HG03558 (cell line): ENCODE measurements at regions not wholly inside any gene's neighbourhood (a gene's known extent, or its start where the extent isn't known, plus 50 kb on each side); places are given as distances from the start of the nearest gene placed in this dataset.

ENCODE experiments used
- ATAC-seq: cut with Tn5 transposase; IDR thresholded peaks from one replicate; pipeline ENCODE4 v1.9.1; 2021; ENCODE audit warnings: moderate number of reproducible peaks; ENCODE audit not compliant: unreplicated experiment; ENCODE audit errors: extremely low read depth

- ATAC-seq: no peak
Measured at GRCh38 chr10:90424730-90425129, 433.1 kb downstream of the HTR7 start.

DNA sequence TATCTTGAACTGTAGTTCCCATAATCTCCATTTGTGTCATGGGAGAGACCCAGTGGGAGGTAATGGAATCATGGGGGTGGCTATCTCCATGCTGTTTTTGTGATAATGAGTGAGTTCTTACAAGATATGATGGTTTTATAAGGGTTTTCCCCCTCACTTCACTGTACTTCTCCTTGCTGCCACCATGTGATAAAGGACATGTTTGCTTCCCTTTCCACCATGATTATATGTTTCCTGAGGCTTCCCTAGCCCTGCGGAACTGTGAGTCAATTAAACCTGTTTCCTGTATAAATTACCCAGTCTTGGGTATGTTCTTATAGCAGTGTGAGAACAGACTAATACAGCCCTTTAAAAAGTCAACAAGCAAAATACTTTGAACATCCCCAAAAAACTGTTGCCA, 427.7 kb downstream of the HTR7 start:
- ATAC-seq: no peak

DNA sequence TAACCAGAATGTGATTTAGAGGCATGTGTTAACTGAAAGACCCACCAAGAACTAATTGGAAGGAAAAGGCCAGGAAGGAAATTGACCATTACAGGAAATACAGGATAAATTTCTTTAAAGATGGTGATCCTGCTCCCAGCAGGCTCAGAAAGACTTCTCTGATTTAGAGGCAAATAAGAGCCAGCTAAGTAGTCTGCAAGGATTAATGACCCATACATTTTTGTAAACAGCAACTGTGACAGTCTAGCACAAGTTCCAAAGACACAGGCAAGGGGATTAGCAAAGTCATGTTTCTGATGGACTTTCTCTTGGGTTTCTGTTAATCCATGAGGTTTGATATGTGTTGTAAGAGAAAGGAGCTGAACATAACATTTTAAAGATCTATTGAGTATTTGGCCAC, 425.0 kb downstream of the HTR7 start:
- no peak for ATAC-seq

- ATAC-seq: no peak
Measured at GRCh38 chr10:90435296-90435695, 422.5 kb downstream of the HTR7 start.

DNA sequence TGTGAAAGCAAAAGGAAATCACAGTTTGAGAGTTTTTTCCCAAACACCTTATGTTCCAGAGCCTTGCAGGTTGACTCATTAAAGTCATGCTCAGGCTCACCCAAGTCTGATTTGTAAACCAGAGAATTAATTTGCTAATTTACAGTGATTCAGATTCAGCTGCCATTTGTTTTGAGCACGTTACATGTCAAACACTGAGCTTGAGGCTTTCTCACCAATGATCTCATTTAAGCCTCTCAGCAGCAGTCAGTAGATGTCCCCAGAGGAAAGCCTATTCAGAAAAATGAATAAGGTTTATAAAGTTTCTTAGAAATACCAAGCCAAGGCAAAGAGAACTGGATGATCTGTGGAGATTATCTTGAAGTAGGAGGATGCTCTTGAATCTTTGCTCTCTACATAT, 420.4 kb downstream of the HTR7 start:
- ATAC-seq: no peak

DNA sequence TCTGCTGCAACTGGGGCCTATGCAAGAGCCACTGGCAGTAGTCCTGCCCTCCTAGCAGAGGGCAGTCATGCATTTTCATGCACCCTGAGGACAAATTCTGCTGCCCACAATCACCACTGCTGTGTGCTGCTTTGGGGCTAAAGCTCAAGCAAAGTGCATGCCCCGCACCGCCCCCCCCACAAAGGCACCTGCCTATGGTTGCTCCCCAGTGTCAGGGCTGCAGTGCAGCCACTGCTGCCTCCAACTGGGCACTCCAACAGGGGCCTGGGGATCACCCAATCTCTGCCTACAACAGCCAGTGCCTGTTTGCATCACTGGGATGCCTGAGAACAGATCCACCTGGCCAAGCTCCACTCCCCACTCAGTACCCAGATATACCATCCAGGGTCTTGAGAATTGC, 417.0 kb downstream of the HTR7 start:
- ATAC-seq: no peak

- ATAC-seq: no peak
Measured at GRCh38 chr10:90443342-90443741, 414.5 kb downstream of the HTR7 start.

GRCh38 chr10:90447831-90448230, 410.0 kb downstream of the HTR7 start:
- ATAC-seq: no peak

GRCh38 chr10:90450797-90451196, 407.0 kb downstream of the HTR7 start:
- ATAC-seq: no peak

DNA sequence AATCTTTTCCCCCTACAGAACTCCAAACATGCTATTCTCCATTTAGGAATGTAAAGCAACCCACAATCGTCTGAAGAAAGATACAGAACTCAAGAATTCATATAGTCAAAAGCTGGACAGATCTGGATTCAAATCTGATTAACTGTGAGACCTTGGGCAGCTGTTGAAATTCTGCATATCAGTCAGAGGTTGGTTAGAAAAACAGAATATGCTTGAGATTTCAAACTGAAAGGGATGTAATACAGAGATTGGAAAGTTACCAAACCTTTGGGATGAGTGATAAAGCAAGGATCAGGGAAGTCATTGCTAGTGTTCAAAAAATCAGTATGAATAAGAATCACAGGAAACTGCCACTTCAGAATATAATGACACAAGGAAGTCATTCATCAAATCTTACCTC, 406.6 kb downstream of the HTR7 start:
- ATAC-seq: no peak

DNA sequence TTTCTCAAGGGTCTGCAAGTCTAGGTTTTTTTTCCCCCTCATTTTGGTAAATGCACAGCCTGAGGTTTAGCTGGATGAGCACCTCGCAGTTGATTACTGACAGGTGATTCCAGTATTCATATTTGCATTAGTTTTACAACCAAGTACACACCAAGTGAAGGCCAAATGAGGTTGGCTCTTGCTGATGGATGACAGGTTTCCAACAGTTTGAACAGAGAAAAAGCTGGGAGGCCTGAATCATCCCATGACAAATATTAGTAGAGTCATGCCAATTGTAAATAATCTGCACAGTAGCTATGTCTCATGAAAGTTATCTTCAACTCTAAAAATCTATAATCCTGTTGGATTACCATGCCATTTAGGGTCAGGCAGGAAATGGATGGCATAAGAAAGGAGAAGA, 399.8 kb downstream of the HTR7 start:
- no peak for ATAC-seq

GRCh38 chr10:90458571-90458970, 399.3 kb downstream of the HTR7 start:
- no peak for ATAC-seq

- ATAC-seq: no peak
Measured at GRCh38 chr10:90461437-90462155, 396.2 kb downstream of the HTR7 start.

- ATAC-seq: no peak
Measured at GRCh38 chr10:90462749-90463470, 394.9 kb downstream of the HTR7 start.

- ATAC-seq: no peak
Measured at GRCh38 chr10:90464329-90464728, 393.5 kb downstream of the HTR7 start.

DNA sequence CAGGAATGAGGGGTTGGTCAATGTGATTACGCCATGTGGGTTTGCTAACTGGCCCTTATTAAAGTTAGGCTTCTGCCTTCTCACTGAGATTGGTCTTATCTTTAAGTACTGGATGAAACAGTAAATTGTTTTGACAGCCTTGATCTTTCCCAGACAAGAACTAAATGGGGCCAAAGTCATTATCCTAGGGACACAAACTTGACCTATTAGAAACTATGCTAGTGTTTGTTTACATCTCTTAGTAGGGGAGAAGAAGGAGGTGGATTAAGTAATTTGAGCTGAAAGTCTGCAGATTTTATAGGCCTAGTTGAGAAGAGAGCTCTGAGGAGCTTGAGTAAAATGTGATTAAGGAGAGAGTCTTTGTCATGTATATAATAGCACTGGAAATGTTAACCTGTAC, 386.9 kb downstream of the HTR7 start:
- no peak for ATAC-seq

DNA sequence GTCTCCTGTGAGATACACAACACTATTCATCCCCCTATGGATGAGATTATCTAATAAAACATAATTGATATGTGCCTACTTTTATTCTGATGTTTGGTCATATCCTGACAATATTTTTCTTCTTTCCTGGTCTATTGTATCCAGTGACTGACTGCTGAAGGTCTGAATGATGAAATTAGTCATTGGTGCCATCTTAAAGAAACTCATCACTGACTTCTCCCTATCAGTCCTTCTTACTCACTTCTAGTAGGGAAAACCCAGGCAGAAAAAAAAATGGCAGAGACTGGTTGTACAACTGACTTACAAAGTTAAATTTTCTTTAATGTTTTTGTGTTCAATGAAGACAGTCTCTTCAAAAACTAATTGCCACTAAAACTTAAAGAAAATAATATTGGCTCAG, 377.4 kb downstream of the HTR7 start:
- no peak for ATAC-seq

DNA sequence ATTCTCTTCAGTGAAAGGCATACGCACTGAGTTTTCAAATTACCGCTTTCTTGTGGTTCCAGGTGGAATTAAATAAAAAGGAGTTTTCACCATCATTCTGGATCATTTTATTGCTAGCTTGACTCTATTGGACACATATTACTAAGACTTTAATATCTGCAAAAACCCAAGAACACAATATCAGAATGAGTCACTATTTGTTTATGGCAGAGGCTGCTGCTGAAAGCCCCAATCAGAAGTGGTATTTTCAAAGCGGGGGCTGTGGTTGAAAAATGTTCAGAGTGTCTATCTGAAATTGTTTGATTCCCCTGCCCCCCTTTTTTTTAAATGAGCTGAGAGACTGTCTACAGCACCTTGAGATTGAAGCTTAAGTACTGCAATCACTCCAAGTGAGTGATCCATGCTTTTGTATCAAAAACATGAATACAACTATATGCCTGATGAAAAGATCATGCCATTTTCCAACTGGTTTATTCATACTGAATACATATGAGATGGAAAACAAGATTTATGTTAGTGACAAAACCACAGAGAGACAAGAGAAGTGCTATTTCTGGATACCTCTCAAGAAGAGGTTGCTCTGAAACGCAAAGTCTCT, 376.4 kb downstream of the HTR7 start:
- ATAC-seq: no peak

GRCh38 chr10:90484518-90484917, 373.3 kb downstream of the HTR7 start:
- no peak for ATAC-seq

DNA sequence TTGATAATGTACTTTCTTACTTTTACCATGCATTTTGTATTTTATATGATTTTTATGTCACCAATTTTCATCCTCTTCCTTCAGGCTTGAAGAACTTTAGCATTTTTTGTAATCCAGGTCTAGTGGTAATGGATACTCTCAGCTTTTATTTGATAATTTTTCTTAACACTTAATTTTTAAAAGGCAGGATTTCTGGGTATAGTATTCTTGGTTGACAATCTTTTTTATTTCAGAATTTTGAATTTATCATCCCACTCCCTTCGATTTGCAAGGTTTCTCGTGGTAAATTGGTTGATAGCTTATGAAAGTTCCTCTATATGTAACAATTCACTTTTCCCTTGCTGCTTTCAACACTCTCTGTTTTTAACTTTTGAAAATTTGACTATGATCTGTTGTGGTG, 363.7 kb downstream of the HTR7 start:
- no peak for ATAC-seq

DNA sequence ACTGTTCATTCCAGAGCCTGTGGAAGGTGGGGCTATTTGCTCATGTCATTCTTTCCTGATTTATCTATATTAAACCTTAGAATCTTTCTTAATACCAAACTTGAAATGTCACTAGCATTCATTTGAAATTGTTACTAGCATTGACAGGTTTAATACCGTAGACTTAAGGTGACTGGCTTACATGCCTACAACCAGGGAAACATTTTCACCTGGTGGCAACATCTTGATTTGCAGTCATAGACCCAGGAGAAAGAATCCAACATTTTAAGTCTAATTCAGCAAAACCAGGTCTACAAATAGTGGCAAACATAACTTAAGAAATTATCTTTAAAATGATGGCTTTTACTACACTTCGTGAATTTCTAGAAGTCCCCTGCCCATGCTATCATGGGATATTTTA, 353.7 kb downstream of the HTR7 start:
- ATAC-seq: no peak

- no peak for ATAC-seq
Measured at GRCh38 chr10:90526721-90527120, 331.1 kb downstream of the HTR7 start.
